HepG2 (cell line): ENCODE measurements at regions not wholly inside any gene's neighbourhood (a gene's known extent, or its start where the extent isn't known, plus 50 kb on each side); places are given as distances from the start of the nearest gene placed in this dataset.

Experiments used
- ATAC-seq: fragments of 200-7000 bp; cut with Tn5 transposase; 3 replicates; pipeline ENCODE4 v1.9.1; 2020; ENCODE audit warnings: mild to moderate bottlenecking, moderate library complexity
- BruUV-seq: library from RNA; stranded (reverse); fragments of 400-500 nt; replicated peaks from 2 replicates; lab custom pipeline; 2021; lab: Mats Ljungman, UMichigan
- CTCF ChIA-PET: fragments of 300-600 bp; formaldehyde crosslinking; extraction: SDS; loops from one replicate; lab custom pipeline; 2021; ENCODE audit warnings: low total read pairs, inconsistent platforms, low intra/inter-chr PET ratio; lab: Yijun Ruan, JAX
- POLR2A ChIA-PET: fragments of 350-600 bp; sonication (Branson Sonifier 250); formaldehyde crosslinking; loops from one replicate; lab custom pipeline; 2020; ENCODE audit warnings: antibody characterized with exemption, inconsistent platforms; lab: Yijun Ruan, JAX
- DNase-seq: peaks from one replicate; pipeline ENCODE4 v3.0.0-alpha.2; 2015; ENCODE audit warnings: low spot score
- FAIRE-seq: peaks from 3 replicates; lab custom pipeline; 2011; peaks lifted over from hg19 to GRCh38; lab: Jason Lieb, UNC
- H2AFZ ChIP-seq: one replicate; pipeline ENCODE4 v1.6.1; 2011; ENCODE audit warnings: low read length, inconsistent platforms
- H3K27ac ChIP-seq: fragments of 300-600 bp; 3 replicates; pipeline ENCODE4 v1.8.0; 2011; ENCODE audit warnings: mixed run types, mild to moderate bottlenecking, mixed read lengths, low read length, inconsistent platforms; ENCODE audit not compliant: insufficient read depth; ENCODE audit errors: extremely low read length
- H3K27me3 ChIP-seq, 2 experiments: fragments of 200-600 bp in 1 of 2; 2 replicates in 1 of 2; 3 replicates in 1 of 2; pipeline versions ENCODE4 v1.6.0 to v1.8.0; 2011; ENCODE audit warnings: low read length in 2 of 2, mild to moderate bottlenecking in 2 of 2, moderate library complexity in 2 of 2, inconsistent platforms in 1 of 2; ENCODE audit not compliant: insufficient read depth in 2 of 2, control insufficient read depth in 1 of 2
- H3K36me3 ChIP-seq, 2 experiments: fragments of 200-600 bp in 1 of 2; replicated peaks in 1 of 2; 2 replicates in 1 of 2; 3 replicates in 1 of 2; pipeline versions ENCODE4 v1.5.1 to v1.8.0; 2011; ENCODE audit warnings: low read length in 2 of 2, inconsistent platforms in 1 of 2; ENCODE audit not compliant: insufficient read depth in 2 of 2, control insufficient read depth in 1 of 2
- H3K4me1 ChIP-seq: 2 replicates; pipeline ENCODE4 v1.5.1; 2012; ENCODE audit warnings: low read length, inconsistent platforms; ENCODE audit not compliant: insufficient read depth
- H3K4me2 ChIP-seq: 2 replicates; pipeline ENCODE4 v1.6.0; 2011; ENCODE audit warnings: low read depth, low read length, inconsistent platforms
- H3K4me3 ChIP-seq, 3 experiments: fragments of 200-600 bp in 1 of 3; sonication (generic), shearing (Covaris generic) in 1 of 3; replicated peaks in 1 of 3; 2 replicates each; pipeline ENCODE4 v1.5.1; 2011 to 2016; ENCODE audit warnings: low read length in 3 of 3, inconsistent platforms in 2 of 3, low read depth in 2 of 3, mild to moderate bottlenecking in 2 of 3, control low read depth in 1 of 3, mixed read lengths in 1 of 3; ENCODE audit not compliant: insufficient read depth in 1 of 3
- H3K79me2 ChIP-seq: one replicate; pipeline ENCODE4 v1.6.1; 2011; ENCODE audit warnings: low read length, inconsistent platforms; ENCODE audit not compliant: insufficient read depth
- H3K9ac ChIP-seq: 2 replicates; pipeline ENCODE4 v1.6.0; 2011; ENCODE audit warnings: mild to moderate bottlenecking, low read depth, low read length, inconsistent platforms; ENCODE audit not compliant: insufficient read depth
- H3K9me3 ChIP-seq: 2 replicates; pipeline ENCODE4 v1.5.1; 2012; ENCODE audit warnings: mild to moderate bottlenecking, low read length
- H4K20me1 ChIP-seq: 2 replicates; pipeline ENCODE4 v1.6.0; 2011; ENCODE audit warnings: inconsistent platforms, mild to moderate bottlenecking, low read length, moderate library complexity; ENCODE audit not compliant: insufficient read depth
- ATF7-NPFF ChIP-seq: sonication (generic); formaldehyde crosslinking; IDR thresholded peaks from 2 replicates; pipeline ENCODE4 v1.8.1; 2023; ENCODE audit warnings: mild to moderate bottlenecking, low read depth, missing genetic modification reagents, moderate library complexity
- IRF1 ChIP-seq: sonication (generic); formaldehyde crosslinking; IDR thresholded peaks from 2 replicates; pipeline ENCODE4 v1.4.0; 2020; ENCODE audit warnings: low read depth, mild to moderate bottlenecking, missing genetic modification reagents
- NFRKB ChIP-seq: fragments of 450-650 bp; IDR thresholded peaks from 2 replicates; pipeline ENCODE4 v1.6.1; 2017
- NR2F6 ChIP-seq, 2 experiments: IDR thresholded peaks; 2 replicates each; pipeline ENCODE4 v1.6.1; 2016; ENCODE audit warnings: antibody characterized with exemption in 1 of 2, mild to moderate bottlenecking in 1 of 2
- SETDB1 ChIP-seq: sonication (generic); formaldehyde crosslinking; IDR thresholded peaks from 2 replicates; pipeline ENCODE4 v1.5.1; 2020; ENCODE audit warnings: missing genetic modification reagents, mild to moderate bottlenecking, borderline replicate concordance
- THYN1 ChIP-seq: sonication (generic); formaldehyde crosslinking; IDR thresholded peaks from 2 replicates; pipeline ENCODE4 v1.8.1; 2023; ENCODE audit warnings: low read depth, mild to moderate bottlenecking, moderate library complexity, missing genetic modification reagents, borderline replicate concordance
- U2AF2 ChIP-seq: fragments of 200-400 bp; formaldehyde crosslinking; IDR thresholded peaks from 2 replicates; pipeline ENCODE4 v1.6.1; 2017; ENCODE audit warnings: low read depth, mild to moderate bottlenecking, low read length
- ZFYVE20 ChIP-seq: sonication (generic); formaldehyde crosslinking; IDR thresholded peaks from 2 replicates; pipeline ENCODE4 v1.8.0; 2023; ENCODE audit warnings: low read depth, mild to moderate bottlenecking, moderate library complexity, missing genetic modification reagents, borderline replicate concordance
- ZKSCAN5 ChIP-seq: sonication (generic); formaldehyde crosslinking; IDR thresholded peaks from 2 replicates; pipeline ENCODE4 v1.5.1; 2020; ENCODE audit warnings: mild to moderate bottlenecking, missing genetic modification reagents
- ZNF607 ChIP-seq: sonication (generic); formaldehyde crosslinking; IDR thresholded peaks from 2 replicates; pipeline ENCODE4 v1.5.1; 2020; ENCODE audit warnings: missing genetic modification reagents, mild to moderate bottlenecking, borderline replicate concordance
- ZNF609 ChIP-seq: sonication (generic); formaldehyde crosslinking; IDR thresholded peaks from 2 replicates; pipeline ENCODE4 v1.4.0; 2020; ENCODE audit warnings: mild to moderate bottlenecking, missing genetic modification reagents, borderline replicate concordance
- ZNF652 ChIP-seq: IDR thresholded peaks from 2 replicates; pipeline ENCODE4 v1.6.1; 2016; ENCODE audit warnings: low read depth, borderline replicate concordance
- ZNF773 ChIP-seq: sonication (generic); formaldehyde crosslinking; IDR thresholded peaks from 2 replicates; pipeline ENCODE4 v1.4.0; 2020; ENCODE audit warnings: missing genetic modification reagents, borderline replicate concordance
- WGBS: methylation state at CpG from one replicate; pipeline ENCODE4 v1.1.6; 2017; ENCODE audit warnings: low lambda C conversion rate; 5-methylcytosine and 5-hydroxymethylcytosine counted together
- in situ Hi-C: cut with HindIII; loops from 2 replicates; pipeline ENCODE4 v1.10.0; 2017; ENCODE audit warnings: low pct_unique_long_range_greater_than_20kb; ENCODE audit not compliant: extremely low pct_ligation_motif_present
- intact Hi-C: fragments of 100-400 bp; cut with micrococcal nuclease; formaldehyde crosslinking; loops from one replicate; pipeline ENCODE4 v1.10.0; 2022; ENCODE audit not compliant: unreplicated experiment

DNA sequence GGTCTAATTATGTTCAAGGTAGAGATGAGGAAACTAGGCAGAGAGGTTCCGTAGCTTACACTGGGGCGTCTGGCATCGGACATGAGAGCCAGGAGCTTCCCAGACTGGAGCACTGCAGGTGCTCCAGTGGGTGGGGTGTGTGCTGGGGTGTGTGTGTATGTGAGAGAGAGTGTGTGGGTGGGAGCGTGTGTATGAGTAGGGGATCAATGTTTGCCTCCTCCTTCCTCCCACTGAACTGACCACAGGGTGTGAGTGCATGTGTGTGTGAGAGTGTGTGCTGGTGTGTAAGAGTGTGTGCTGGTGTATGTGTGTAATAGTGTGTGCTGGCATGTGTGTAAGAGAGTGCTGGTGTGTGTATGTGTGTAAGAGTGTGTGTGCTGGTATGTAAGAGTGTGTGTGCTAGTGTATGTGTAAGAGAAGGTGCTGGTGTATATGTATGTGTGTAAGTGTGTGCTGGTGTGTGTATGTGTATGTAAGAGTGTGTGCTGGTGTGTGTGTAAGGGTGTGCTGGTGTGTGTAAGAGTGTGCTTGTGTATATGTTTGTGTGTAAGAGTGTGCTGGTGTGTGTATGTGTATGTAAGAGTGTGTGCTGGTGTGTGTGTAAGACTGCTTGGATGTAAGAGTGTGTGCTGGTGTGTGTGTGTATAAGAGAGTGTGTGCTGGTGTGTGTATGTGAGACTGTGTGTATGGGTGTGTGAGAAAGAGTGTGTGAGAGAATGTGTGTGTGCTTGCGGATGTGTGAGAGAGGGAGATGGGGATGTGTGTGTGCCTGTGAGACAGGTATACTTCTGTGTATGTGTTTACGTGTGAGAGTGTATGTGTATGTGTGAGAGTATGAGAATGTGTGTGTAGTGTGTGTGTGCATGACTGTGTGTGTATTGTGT, 139.9 kb downstream of the MRM1 start:
- intact Hi-C loops = no loop called here
- no peaks in the 10 kb centered on the region for H4K20me1 ChIP-seq
- FAIRE-seq = no peak
- H3K27ac ChIP-seq = no peak overlapping the region
- no peak overlapping the region for H3K9ac ChIP-seq
- TF ChIP-seq NR2F6 (IDR thresholded peaks at IDR 0.05) = no peak
- no peak for TF ChIP-seq NR2F6 (CRISPR knock-in tag; IDR thresholded peaks at IDR 0.05)
- no peak for TF ChIP-seq ZNF652 (CRISPR knock-in tag)
- no peak for TF ChIP-seq ZNF773 (CRISPR knock-in tag)
- no peak for TF ChIP-seq NFRKB
- TF ChIP-seq ZFYVE20 (CRISPR knock-in tag) = no peak
- TF ChIP-seq ZKSCAN5 = no peak
- TF ChIP-seq ZNF607 (CRISPR knock-in tag) = no peak
- TF ChIP-seq THYN1 = no peak
- no peak for TF ChIP-seq SETDB1 (CRISPR knock-in tag)
- no peak for TF ChIP-seq ZNF609 (CRISPR knock-in tag)
- TF ChIP-seq IRF1 (CRISPR knock-in tag) = no peak
- TF ChIP-seq ATF7-NPFF (CRISPR knock-in tag) = no peak
- no peak for TF ChIP-seq U2AF2
- TF ChIP-seq, all 625 proteins: peak for 0
- ATAC-seq = no peak
- H3K79me2 ChIP-seq = no peaks in the 10 kb centered on the region
- ChIA-PET CTCF (no interaction called here), POLR2A (no interaction called here)
- in situ Hi-C loops = no loop called here
- H3K27me3 ChIP-seq = peaks cover 1 to 64% of the 10 kb centered on the region in 2 experiments
- BruUV-seq = no TSS peak
- H3K4me1 ChIP-seq = no peaks in the 10 kb centered on the region
- no peak for DNase-seq
- no peak overlapping the region for H3K4me2 ChIP-seq
- no peak overlapping the region for H2AFZ ChIP-seq
- no peaks in the 10 kb centered on the region for H3K36me3 ChIP-seq
- H3K9me3 ChIP-seq = no peaks in the 10 kb centered on the region
- H3K4me3 ChIP-seq = no peak overlapping the region
- 26% methylated on average over 6 of the region's 6 CpGs for WGBS
